ENCODE measurements at regions not wholly inside any gene's neighbourhood (a gene's known extent, or its start where the extent isn't known, plus 50 kb on each side); places are given as distances from the start of the nearest gene placed in this dataset.
"Not testable (repeated sequence)": the region's sequence is repeated elsewhere in the genome, so short reads cannot be mapped to it uniquely, and the experiment has no call there.

GRCh38 chr20:43331906-43332305, 125.8 kb upstream of the SRSF6 start:
- no peak for DNase-seq
- no peaks in the 10 kb centered on the region for H3K4me1 ChIP-seq (replicated peaks; ENCODE audit: insufficient read depth)
- CTCF ChIA-PET = no interaction called here
- H4K20me1 ChIP-seq (ENCODE audit: insufficient read depth) = no peaks in the 10 kb centered on the region
- peaks cover 37% of the 10 kb centered on the region for H3K27me3 ChIP-seq (ENCODE audit: insufficient read depth, low read depth)
- H3K36me3 ChIP-seq (ENCODE audit: low read depth) = no peaks in the 10 kb centered on the region
- no peak for TF ChIP-seq CTCF (conservative IDR thresholded peaks at IDR 0.05)
- TF ChIP-seq EZH2 (IDR thresholded peaks at IDR 0.05; ENCODE audit: low read depth) = no peak
- no peaks in the 10 kb centered on the region for H3K79me2 ChIP-seq (ENCODE audit: low read depth)
- intact Hi-C loops (cut with micrococcal nuclease; ENCODE audit: unreplicated experiment) = no loop called here
- peaks cover 5% of the 10 kb centered on the region; the same call in 1 of the 2 replicates for H3K9me3 ChIP-seq (ENCODE audit: insufficient read depth, low read depth)
- no peaks in the 10 kb centered on the region for H3F3A ChIP-seq (ENCODE audit: insufficient read depth, low read depth)
- H3K4me2 ChIP-seq = no peak overlapping the region
- BruUV-seq (replicated peaks) = no TSS peak
- POLR2A ChIA-PET (ENCODE audit: unreplicated experiment) = no interaction called here
- no peak overlapping the region for H3K4me3 ChIP-seq
- H3K9me2 ChIP-seq (ENCODE audit: insufficient read depth) = no peaks in the 10 kb centered on the region
- no peak overlapping the region for H2AFZ ChIP-seq
- H3K27ac ChIP-seq = no peak overlapping the region

- Histone ChIP-seq H3K4me2 (no peak overlapping the region), H3K27me3 (ENCODE audit: insufficient read depth, low read depth) (peaks cover 27% of the 10 kb centered on the region), H3K9me2 (ENCODE audit: insufficient read depth) (no peaks in the 10 kb centered on the region), H3K36me3 (ENCODE audit: low read depth) (no peaks in the 10 kb centered on the region), H3K27ac (no peak overlapping the region), H3K79me2 (ENCODE audit: low read depth) (no peaks in the 10 kb centered on the region), H3F3A (ENCODE audit: insufficient read depth, low read depth) (no peaks in the 10 kb centered on the region), H3K9me3 (ENCODE audit: insufficient read depth, low read depth) (no peaks in the 10 kb centered on the region; the same call in 1 of the 2 replicates), H4K20me1 (ENCODE audit: insufficient read depth) (no peaks in the 10 kb centered on the region), H3K4me3 (no peak overlapping the region), H3K4me1 (replicated peaks; ENCODE audit: insufficient read depth) (no peaks in the 10 kb centered on the region), H2AFZ (no peak overlapping the region)
- intact Hi-C loops (cut with micrococcal nuclease; ENCODE audit: unreplicated experiment) = no loop called here
- POLR2A ChIA-PET (ENCODE audit: unreplicated experiment) = interaction anchor here (0.7 kb wide), 1 partner anchor 23 kb away, joined by 3 read pairs; no protein-coding TSS in a partner anchor
- DNase-seq = no peak
- TF ChIP-seq CTCF (conservative IDR thresholded peaks at IDR 0.05) (no peak), EZH2 (IDR thresholded peaks at IDR 0.05; ENCODE audit: low read depth) (no peak)
- CTCF ChIA-PET = no interaction called here
- no TSS peak for BruUV-seq (replicated peaks)
Observed at GRCh38 chr20:43328697-43329096, 129.0 kb upstream of the SRSF6 start.

- H3F3A ChIP-seq (ENCODE audit: insufficient read depth, low read depth); intact Hi-C loops (cut with micrococcal nuclease; ENCODE audit: unreplicated experiment); CTCF ChIA-PET; H3K79me2 ChIP-seq (ENCODE audit: low read depth); H3K4me1 ChIP-seq (replicated peaks; ENCODE audit: insufficient read depth); H3K27ac ChIP-seq; H3K9me3 ChIP-seq (ENCODE audit: insufficient read depth, low read depth); H4K20me1 ChIP-seq (ENCODE audit: insufficient read depth); POLR2A ChIA-PET (ENCODE audit: unreplicated experiment); BruUV-seq (replicated peaks); H3K36me3 ChIP-seq (ENCODE audit: low read depth); H3K4me3 ChIP-seq; H2AFZ ChIP-seq; H3K4me2 ChIP-seq; H3K9me2 ChIP-seq (ENCODE audit: insufficient read depth); DNase-seq: not testable (repeated sequence)
- peaks cover 36% of the 10 kb centered on the region for H3K27me3 ChIP-seq (ENCODE audit: insufficient read depth, low read depth)
Observed at GRCh38 chr20:43327234-43327633, 130.5 kb upstream of the SRSF6 start.

- Histone ChIP-seq H4K20me1 (ENCODE audit: insufficient read depth) (no peaks in the 10 kb centered on the region), H3K9me3 (ENCODE audit: insufficient read depth, low read depth) (no peaks in the 10 kb centered on the region), H3K4me1 (replicated peaks; ENCODE audit: insufficient read depth) (no peaks in the 10 kb centered on the region), H2AFZ (no peak overlapping the region), H3K4me2 (no peak overlapping the region), H3K27me3 (ENCODE audit: insufficient read depth, low read depth) (peaks cover 41% of the 10 kb centered on the region), H3F3A (ENCODE audit: insufficient read depth, low read depth) (no peaks in the 10 kb centered on the region), H3K9me2 (ENCODE audit: insufficient read depth) (no peaks in the 10 kb centered on the region), H3K4me3 (no peak overlapping the region), H3K27ac (no peak overlapping the region), H3K36me3 (ENCODE audit: low read depth) (no peaks in the 10 kb centered on the region), H3K79me2 (ENCODE audit: low read depth) (no peaks in the 10 kb centered on the region)
- TF ChIP-seq EZH2 (IDR thresholded peaks at IDR 0.05; ENCODE audit: low read depth) (no peak), CTCF (conservative IDR thresholded peaks at IDR 0.05) (no peak)
- intact Hi-C loops (cut with micrococcal nuclease; ENCODE audit: unreplicated experiment) = no loop called here
- DNase-seq = no peak
- CTCF ChIA-PET = no interaction called here
- no TSS peak for BruUV-seq (replicated peaks)
- POLR2A ChIA-PET (ENCODE audit: unreplicated experiment) = no interaction called here
Observed at GRCh38 chr20:43325926-43326325, 131.8 kb upstream of the SRSF6 start.

Data from PC-9 (cell line).